NCI-H2029 (cell line): ENCODE measurements at regions not wholly inside any gene's neighbourhood (a gene's known extent, or its start where the extent isn't known, plus 50 kb on each side); places are given as distances from the start of the nearest gene placed in this dataset.
"Not testable (repeated sequence)": the region's sequence is repeated elsewhere in the genome, so short reads cannot be mapped to it uniquely, and the experiment has no call there.

Experiments
- DNase-seq: peaks from one replicate; lab custom pipeline; 2025; lab: John Stamatoyannopoulos, UW

DNA sequence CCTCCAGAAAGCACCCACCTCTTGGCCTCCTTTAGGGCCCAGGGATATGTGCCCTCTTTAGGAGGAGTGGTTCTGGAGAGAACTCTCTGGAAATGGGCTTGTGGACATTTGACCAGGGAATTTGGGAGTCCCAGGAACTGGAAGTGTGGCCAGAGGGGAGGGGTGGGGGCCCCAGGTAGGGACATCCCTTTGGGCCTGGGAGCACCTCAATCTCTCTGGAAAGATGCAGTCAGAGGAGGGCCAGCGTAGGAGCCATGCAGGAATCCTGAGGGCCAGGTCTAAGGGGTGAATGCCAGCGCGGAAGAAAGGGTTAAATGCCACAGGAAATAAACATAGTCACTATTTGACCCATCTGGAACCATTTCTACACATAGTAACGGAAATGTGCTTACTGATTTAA is 50.3 kb upstream of the ITGA11 start:
- no peak for DNase-seq

DNA sequence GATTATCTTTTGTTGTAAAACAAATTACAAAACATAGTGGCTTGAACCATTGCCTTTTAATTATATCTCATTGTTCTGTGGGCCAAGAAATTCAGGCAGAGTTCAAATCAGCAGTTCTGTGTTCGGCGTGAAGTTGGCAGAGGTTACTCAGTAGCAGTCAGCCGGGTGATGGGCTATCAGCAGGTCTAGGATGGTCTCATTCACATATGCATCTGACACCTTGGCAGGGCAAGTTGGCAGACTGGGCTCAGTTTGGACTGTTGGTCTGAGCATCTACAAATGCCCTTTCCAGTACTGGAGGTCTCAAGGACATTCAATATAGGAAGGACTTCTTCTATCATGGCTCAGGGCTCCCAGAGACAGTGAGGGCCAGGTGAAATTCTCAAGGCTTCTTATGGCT is 51.2 kb upstream of the ITGA11 start:
- no peak for DNase-seq

DNA sequence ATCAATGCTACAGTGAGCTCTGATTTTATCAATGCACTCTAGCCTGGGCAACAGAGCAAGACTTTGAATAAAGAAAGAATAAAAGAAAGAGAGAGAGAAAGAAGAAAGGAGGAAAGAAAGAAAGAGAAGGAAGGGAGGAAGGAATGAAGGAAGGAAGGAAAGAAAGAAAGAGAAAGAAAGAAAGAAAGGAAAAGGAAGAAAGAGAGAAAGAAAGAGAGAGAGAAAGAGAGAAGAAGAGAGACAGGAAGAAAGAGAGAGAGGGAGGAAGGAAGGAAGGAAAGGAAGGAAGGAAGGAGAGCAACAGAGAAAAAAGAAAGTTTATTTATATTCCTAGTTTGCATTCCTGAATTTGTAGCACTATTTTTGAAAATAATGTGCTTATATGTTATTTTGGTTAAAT is 52.3 kb upstream of the ITGA11 start:
- no peak for DNase-seq

DNA sequence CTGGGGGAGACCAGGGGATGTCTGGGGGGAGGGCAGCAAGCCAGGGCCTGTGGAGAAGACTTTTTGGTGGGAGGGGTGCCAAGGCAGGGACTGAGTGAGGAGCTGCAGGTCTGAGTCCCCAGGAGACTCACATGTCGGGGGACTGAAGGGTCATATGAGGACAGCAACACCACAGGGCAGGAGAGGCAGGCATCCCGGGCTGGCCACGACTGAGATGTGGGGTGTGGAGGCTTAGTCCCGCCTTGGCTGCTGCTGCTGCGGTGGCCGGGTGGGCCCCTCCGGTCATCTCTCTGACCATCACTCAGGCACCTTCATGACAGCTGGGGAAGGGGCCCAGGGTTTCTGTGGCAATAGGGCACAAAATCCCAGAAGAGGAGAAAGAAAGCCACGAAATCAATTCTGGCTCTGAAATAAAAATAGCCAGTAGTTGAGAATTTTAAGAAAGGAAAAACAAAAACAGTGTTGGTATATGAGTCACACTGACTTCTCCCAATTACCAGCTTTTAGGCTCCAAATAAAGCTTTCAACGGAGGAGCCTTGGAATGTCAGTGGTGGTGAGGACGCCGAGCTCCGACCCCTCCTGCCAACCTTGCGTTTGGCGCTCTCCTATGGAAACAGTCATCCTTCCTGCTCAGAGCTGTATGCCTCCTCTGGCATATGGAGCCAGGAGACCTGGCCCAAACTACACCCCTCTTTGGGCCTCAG is 52.9 kb upstream of the ITGA11 start:
- DNase-seq, result no peak

DNA sequence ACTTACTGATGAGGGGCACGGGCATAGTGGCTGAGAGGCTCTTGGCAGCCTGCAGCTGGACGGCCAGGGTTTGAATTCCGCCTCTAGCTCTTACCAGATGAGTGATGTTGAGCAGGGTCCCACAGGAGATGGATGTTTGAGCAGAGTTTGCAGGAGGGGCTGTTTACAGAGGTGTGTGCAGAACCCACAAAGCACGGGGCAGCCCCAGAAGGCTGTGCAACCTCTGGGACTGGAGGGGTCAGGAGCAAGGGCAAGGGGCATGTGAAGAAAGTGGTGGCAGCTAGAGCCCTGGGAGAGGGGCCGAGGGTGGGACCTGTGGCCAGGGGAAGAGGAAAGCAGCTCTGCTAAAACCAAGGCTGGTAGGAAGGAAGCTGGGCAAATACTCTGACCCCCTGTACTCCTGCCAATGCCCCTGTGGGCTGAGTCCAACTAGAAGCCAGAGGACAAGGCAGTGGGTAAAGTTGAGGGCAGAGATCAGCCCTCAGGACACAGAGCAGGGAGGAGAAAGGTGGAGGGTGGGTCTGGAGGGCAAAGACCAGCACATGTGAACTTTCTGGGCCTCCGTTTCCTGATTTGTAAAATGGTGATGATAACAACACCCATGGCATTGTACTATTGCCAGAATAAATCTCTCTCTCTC is 53.9 kb upstream of the ITGA11 start:
- no peak for DNase-seq

DNA sequence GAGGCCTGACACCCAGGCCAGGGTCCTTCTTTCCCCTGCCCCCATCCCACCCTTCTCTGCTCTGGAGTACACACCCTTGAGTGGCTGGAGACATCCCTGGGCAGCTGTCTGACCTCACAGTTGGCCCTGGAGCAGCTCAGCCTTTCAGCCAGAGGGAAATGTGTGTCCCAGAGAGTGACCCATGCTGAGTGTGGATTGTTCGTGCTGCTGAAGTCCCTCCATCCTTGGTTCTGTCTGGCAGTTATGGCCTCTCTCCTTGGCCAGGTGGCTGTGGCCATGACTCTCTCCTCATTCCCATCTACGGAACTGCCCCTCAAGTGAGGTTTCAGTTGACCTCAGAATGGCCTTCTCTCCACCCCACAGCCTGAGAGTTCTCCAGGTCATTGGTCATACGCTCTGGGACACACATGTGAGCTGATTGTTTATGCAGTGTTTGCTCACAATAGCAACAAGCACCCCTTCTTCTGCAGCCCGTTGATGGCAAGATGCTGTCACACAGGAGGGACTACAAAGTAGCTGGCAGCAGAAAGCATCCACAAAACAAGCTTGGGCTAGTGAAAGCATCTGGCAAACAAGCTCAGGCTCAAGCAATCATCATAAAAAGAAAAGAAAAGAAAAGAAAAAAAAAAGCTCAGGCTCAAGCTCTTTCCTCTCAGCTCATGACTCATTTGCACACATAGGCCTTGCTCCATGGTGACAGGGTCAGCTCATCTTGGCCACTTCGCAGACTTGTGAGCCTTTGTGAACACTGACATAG is 55.3 kb upstream of the ITGA11 start:
- no peak for DNase-seq

DNA sequence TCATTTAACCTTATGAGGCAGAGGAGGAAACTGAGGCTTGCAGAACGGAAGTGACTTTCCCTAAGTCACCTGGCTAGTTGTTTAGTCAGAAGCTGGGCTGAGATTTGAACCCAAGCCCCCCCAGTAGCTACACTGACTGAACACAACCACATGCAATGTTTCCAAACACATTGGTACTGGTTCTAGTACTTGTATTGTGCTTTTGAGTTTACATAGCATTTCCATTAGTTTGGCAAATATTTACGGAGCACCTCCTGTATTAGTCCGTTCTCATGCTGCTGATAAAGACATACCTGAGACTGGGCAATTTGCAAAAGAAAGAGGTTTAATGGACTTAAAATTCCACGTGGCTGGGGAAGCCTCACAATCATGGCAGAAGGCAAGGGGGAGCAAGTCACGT is 56.3 kb upstream of the ITGA11 start:
- DNase-seq, result no peak

DNA sequence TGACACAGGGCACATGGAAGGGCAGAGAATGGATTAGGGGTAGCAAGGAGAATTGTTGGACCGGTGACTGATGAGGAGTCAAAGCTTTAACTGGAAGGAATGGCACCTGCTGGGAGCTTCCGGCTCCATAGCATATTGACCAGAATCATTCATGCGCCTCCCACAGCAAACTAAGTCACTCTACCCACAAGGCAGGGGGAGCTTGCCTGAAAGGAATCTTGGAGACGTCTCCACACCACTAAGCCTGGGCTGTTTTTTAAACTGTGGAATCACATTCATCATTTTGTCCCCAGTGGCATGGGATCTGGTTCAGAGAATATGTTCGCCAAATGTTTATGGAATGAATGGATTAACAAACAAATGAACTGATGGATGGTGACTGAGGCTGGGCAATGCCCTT is 57.0 kb upstream of the ITGA11 start:
- no peak for DNase-seq

DNA sequence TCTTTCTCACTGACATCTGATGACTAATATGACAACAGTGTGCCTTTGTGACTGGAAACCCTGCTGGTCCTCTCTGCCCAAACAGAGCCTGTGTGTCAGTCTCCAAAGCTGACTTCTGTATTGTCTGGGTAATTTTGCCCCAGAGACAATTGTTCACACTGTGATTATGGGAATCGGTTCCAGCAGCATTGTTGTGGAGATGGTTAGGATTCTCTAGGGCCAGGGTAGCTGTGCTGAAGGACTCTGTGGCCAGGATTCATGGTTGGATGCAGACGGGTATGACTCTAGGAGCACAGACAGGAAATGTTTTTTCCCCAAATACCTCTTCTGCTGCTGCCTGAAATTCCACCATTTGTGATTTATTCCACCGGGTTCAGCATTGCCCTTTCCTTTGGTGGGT is 57.5 kb upstream of the ITGA11 start:
- DNase-seq, result no peak

DNA sequence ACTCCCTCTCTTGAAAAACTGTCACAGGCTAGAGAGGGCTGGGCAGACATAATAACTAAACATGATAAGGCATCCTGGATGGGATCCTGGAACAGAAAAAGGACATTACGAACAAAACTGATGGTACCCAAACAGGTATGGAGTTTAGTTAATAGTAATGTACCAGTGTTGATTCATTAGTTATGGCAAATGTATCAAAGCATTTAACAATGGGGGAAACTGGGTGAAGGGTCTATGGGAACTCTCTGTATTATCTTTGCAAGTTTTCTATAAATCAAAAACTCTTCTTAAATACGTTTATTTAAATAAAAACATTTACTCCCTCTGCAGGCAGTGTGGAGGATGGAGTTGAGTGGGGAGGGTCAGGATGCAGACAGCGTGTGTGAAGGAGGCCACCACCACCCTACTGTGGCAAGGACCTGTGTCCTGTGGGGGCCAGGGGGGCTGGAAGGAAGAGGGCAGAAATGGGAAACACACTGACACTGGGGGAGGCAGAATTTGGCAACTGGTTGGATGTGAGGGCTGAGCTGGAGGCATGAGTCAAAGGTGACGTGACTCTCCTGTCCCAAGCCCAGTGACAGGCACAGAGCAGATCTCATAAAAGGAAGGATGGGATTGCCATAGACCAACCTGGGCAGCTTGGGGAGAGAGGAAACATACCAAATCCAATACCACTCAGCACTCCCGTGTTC is 59.6 kb upstream of the ITGA11 start:
- no peak for DNase-seq

DNA sequence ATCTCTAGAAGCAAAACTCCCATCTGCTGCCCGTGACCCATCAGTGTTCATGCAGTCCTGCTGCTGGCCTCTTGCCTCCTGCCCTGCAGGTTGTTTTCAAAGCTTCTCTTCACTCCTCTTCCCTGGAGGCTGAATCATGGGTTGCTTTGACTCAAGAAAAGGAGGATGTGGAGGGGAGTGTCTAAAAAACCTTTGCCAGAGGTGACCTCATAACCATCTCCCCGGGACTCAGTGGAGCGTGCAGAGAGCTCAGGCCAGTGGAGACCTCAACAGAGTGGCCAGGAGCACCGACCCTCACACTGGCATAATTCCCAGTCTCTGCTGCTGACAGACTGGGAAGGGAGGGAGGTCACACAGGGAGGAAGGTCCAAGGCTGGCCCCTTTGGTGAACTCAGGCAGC is 60.9 kb upstream of the ITGA11 start:
- DNase-seq, result no peak

DNA sequence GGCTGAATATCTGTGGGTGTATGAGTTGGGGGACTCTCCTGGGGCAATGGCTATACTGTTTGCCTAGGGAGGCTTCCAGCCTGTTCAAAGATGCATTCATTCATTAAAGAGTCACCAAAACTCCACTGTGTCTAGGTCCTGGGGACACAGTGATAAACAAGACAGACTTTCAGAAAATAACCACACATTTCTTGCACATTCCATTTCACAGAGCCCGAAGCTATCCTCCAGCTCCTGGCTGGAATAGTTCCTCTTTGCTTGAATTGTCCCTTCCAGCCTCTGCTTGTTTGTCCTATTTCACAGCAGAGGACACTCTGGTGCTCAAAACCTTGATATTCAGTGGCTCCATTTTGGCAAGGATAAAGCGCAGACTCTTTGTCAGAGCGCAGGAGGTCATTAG is 61.7 kb upstream of the ITGA11 start:
- no peak for DNase-seq

DNA sequence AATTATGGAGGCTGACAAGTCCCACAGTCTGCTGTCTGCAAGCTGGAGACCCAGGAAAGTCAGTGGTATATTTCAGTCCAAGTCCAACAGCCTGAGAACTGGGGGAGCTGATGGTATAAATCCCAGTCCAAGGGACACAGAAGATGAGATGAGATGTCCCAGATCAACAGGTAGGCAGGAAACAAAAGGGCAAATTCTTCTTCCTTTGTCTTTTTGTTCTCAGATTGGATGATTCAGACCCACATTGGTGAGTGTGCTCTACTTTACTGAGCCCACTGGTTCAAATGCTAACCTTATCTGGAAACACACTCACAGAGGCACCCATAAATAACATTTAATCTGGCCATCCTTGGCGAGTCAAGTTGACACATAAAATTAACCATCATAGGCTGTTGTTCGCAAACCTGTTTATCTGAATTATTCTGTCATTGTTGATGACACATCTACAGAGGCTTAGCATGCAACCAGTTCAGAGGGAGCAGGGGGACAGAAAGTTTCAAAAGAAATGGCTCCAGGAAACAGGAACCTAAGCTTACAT is 62.7 kb upstream of the ITGA11 start:
- DNase-seq, result no peak

DNA sequence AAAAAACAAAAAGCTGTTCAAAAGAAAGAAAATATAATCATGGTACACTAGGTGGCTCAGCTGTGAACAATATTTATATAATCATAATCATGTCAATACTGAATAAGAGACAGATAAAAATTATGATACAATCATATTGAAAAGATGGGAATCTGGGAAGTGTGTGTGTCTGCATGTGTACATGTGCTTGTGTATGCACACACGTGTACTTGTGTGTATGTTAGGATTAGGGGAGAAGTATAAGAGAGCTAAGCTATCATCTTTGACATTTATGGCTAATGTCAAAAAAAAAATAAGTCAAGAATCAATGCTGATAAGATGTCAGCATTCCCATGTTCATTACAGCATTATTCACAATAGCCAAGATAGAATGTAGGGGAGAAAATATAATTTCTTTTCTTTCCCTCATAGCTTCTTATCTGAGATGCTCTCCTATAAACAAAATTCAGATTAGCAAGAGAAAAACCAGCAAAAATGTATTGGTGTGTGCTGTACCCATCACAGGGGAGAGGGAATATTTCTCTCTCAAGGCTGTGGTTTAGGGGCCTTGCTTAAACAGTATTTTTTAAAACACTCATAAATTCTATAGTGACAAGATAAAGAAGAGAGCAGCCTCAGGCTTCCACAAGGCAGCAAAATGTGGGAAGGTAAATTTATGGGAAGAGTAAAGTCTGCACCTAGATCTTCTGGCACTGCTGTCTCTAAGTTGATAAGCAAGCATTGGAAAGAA is 63.4 kb upstream of the ITGA11 start:
- DNase-seq, result no peak

DNA sequence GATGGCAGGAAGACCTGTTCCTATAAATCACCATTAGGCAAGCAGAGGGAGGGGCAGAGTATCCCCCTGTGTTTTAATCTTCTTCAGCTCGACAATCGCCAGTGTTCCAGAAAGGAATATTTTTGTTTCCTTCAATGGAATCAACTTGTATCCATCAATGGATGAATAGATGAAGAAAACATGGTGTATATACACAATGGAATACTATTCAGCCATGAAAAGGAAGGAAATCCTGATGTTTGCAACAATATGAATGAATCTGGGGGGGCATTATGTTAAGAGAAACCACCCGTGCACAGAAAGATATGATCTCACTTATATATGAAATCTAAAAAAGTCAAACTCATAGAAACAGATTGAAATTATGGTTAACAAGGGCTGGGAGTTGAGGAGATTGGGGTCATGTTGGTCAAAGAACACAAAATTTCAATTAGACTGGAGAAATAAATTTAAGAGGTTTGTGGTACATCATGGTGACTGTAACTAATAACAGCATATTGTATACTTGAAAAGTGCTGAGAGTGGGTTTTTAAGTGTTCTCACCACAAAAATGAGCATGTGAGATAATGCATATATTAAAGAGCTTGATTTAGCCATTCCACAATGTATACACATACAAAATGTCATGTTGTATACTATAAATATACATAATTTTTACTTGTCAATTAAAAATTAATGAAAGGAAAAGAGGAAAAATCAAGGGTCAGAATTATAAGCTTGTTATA is 64.2 kb upstream of the ITGA11 start:
- no peak for DNase-seq

DNA sequence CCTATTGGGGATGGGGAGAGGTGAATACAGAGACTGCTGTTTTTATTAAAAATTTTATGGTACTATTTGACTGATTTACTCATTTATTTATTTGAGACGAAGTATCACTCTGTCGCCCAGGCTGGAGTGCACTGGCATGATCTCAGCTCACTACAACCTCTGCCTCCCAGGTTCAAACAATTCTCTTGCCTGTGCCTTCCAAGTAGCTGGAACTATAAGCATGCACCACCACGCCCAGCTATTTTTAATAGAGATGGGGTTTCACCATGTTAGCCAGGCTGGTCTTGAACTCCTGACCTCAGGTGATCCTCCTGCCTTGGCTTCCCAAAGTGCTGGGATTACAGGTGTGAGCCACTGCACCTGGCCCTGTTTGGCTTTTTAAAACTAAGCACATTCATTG is 64.8 kb upstream of the ITGA11 start:
- DNase-seq, result not testable (repeated sequence)

DNA sequence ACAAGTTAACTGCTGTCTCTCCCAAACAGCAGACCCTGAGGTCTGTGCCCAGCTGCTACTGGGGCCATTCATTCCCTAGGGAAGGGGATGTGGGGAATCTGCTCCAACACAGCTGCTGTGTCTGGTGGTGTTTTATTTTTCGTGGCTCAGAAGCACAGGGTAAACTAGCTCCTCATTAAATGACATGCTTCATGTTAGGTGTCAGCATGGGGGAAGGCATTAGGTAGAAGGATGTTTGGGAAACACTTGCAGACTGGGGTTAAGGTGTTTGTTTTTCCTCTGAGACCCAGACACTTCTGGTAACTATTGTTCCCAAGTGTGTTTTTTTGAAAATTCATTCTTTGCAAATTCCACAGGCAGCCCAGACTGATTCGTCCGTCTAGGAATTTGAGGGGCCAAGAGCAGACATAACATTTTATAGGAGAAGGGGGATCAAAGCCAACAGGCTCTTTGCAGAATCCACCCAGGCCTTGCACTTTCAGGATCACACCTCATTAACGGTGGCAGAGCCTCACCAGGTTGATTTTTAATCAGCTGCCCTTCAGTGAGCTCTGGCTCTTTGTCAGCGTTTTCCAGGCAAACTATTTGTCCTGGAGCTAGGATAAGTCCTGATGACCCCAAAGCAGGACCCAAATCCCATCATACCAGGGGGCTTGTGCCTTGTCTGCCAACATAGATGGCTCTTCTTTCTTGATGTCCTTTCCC is 65.4 kb upstream of the ITGA11 start:
- no peak for DNase-seq

DNA sequence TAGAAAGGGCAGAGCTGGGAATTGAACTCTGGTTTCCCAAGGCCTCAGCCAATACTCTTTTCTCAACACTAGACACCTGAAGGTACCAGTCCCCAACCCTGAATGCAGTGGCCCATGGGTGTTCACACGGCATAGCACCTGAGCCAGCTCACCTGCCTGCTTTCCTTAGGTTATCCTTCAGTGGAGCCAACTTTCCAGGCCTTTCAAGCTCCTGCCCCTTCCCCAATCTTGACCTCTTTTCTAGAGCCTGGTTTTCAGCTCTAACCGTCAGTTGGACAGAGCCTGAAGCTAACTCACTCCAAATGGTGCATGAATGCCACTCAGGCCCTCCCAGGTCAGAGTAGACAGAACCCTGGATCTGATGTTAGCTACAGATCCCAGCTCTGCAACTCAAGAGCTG is 66.1 kb upstream of the ITGA11 start:
- DNase-seq, result no peak

DNA sequence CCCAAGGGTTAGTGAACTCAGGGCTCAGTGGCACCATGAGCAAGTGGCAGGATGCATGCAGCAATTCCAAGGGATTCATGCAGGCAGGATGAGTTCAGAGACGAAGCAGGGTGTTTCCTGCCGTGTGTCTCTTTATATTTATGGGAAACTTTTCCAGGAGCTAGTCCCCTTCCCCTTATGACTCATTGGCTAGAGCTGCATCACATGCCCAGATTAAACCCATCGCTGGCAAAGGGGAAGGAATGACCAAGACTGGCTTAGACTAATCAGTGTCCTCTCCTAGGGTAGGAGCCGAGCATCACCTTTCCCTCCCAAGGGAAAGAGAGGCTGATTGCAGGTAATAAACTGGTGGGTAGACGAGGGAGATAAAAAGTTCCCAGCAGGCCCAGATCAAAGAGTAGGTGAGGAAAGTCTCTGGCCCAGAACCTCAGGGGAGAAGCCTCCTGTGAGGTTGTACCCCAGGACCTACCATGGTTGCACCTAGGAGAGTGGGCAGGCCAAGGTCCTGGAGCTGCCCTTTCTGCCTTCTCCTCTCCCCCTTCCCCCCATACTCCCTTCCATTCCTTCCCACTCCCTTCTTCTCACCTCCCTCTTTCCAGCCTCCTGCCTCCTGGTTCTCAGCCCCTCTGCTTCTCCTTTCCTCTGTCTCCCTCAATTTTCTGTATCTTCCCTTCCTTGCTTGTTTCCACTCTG is 67.8 kb upstream of the ITGA11 start:
- no peak for DNase-seq
